NCI-H524 (cell line): ENCODE measurements at regions not wholly inside any gene's neighbourhood (a gene's known extent, or its start where the extent isn't known, plus 50 kb on each side); places are given as distances from the start of the nearest gene placed in this dataset.
A peak's percentile ranks its signal among the peaks of the same experiment; 100 is the strongest.
"Not testable (repeated sequence)": the region's sequence is repeated elsewhere in the genome, so short reads cannot be mapped to it uniquely, and the experiment has no call there.

Experiments used
- DNase-seq, 2 experiments: peaks; one replicate each; lab custom pipeline; 2025; lab: John Stamatoyannopoulos, UW

- DNase-seq = no peak
These were observed 84.6 kb upstream of the WDR72 start for GRCh38 chr15:53843869-53844569.

GRCh38 chr15:53843166-53843565 is 83.7 kb upstream of the WDR72 start:
- no peak for DNase-seq

- DNase-seq = no peak
These were observed 82.2 kb upstream of the WDR72 start for GRCh38 chr15:53841651-53842050.

GRCh38 chr15:53840681-53841080 is 81.2 kb upstream of the WDR72 start:
- DNase-seq = no peak

GRCh38 chr15:53837263-53837662 is 77.8 kb upstream of the WDR72 start:
- peak; percentile 72 to 84 for DNase-seq

- DNase-seq = no peak
These were observed 77.2 kb upstream of the WDR72 start for GRCh38 chr15:53836618-53837017.

GRCh38 chr15:53835309-53835708 is 75.8 kb upstream of the WDR72 start:
- no peak for DNase-seq

- no peak for DNase-seq
These were observed 74.8 kb upstream of the WDR72 start for GRCh38 chr15:53834214-53834613.

- DNase-seq = no peak
These were observed 73.7 kb upstream of the WDR72 start for GRCh38 chr15:53833134-53833624.

- DNase-seq = no peak
These were observed 72.7 kb upstream of the WDR72 start for GRCh38 chr15:53831907-53832770.

- no peak for DNase-seq
These were observed 71.4 kb upstream of the WDR72 start for GRCh38 chr15:53830707-53831386.

GRCh38 chr15:53829923-53830459 is 70.5 kb upstream of the WDR72 start:
- no peak for DNase-seq

GRCh38 chr15:53829471-53829870 is 70.0 kb upstream of the WDR72 start:
- no peak for DNase-seq

GRCh38 chr15:53827355-53827754 is 67.9 kb upstream of the WDR72 start:
- DNase-seq = no peak

- peak in 1 of 2 experiments; percentile 34 for DNase-seq
These were observed 52.1 kb upstream of the WDR72 start for GRCh38 chr15:53811530-53811929.

- DNase-seq = not testable (repeated sequence)
These were observed 50.8 kb upstream of the WDR72 start for GRCh38 chr15:53810306-53810705.
